H1 (cell line): ENCODE measurements at regions not wholly inside any gene's neighbourhood (a gene's known extent, or its start where the extent isn't known, plus 50 kb on each side); places are given as distances from the start of the nearest gene placed in this dataset.

Experiments used
- CTCF ChIA-PET: fragments of 300-600 bp; sonication (Branson Sonifier 250); formaldehyde crosslinking; loops from one replicate; lab custom pipeline; 2021; ENCODE audit not compliant: partially characterized antibody; lab: Charles Lee
- POLR2A ChIA-PET: fragments of 300-600 bp; sonication (Branson Sonifier 250); formaldehyde crosslinking; loops from one replicate; lab custom pipeline; 2021; ENCODE audit warnings: inconsistent platforms; ENCODE audit not compliant: partially characterized antibody; lab: Charles Lee
- DNase-seq, 2 experiments: peaks; one replicate each; pipeline versions ENCODE4 v3.0.0 to v3.0.0-alpha.2; 2010 to 2022; ENCODE audit warnings: low spot score in 2 of 2, low read depth in 1 of 2, mixed read lengths in 1 of 2
- FAIRE-seq: peaks from 2 replicates; lab custom pipeline; 2011; peaks lifted over from hg19 to GRCh38; lab: Jason Lieb, UNC
- H2AFZ ChIP-seq: 2 replicates; pipeline ENCODE4 v1.8.1; 2012; ENCODE audit warnings: low read length, inconsistent platforms
- H2AK5ac ChIP-seq: 2 replicates; pipeline ENCODE4 v1.6.1; 2013; ENCODE audit warnings: low read depth, low read length
- H2BK120ac ChIP-seq: replicated peaks from 2 replicates; pipeline ENCODE3; 2013; ENCODE audit warnings: low read depth, low read length, inconsistent platforms
- H2BK12ac ChIP-seq: 2 replicates; pipeline ENCODE4 v1.6.1; 2013; ENCODE audit warnings: low read depth, low read length
- H2BK15ac ChIP-seq: 2 replicates; pipeline ENCODE4 v1.6.1; 2013; ENCODE audit warnings: low read length
- H2BK20ac ChIP-seq: 2 replicates; pipeline ENCODE4 v1.6.1; 2013; ENCODE audit warnings: low read length
- H2BK5ac ChIP-seq: 2 replicates; pipeline ENCODE4 v1.6.1; 2013; ENCODE audit warnings: low read depth, low read length
- H3K14ac ChIP-seq: 2 replicates; pipeline ENCODE4 v1.6.1; 2013; ENCODE audit warnings: inconsistent platforms; ENCODE audit not compliant: insufficient read length
- H3K18ac ChIP-seq: 2 replicates; pipeline ENCODE4 v1.6.1; 2013; ENCODE audit warnings: low read length; ENCODE audit errors: extremely low read depth
- H3K23ac ChIP-seq: 2 replicates; pipeline ENCODE4 v1.6.1; 2013; ENCODE audit warnings: inconsistent platforms; ENCODE audit not compliant: insufficient read length
- H3K23me2 ChIP-seq: 2 replicates; pipeline ENCODE4 v1.6.1; 2013; ENCODE audit warnings: low read depth, low read length
- H3K27ac ChIP-seq: 2 replicates; pipeline ENCODE4 v1.6.1; 2011; ENCODE audit warnings: low read depth, low read length, inconsistent platforms
- H3K27me3 ChIP-seq, 4 experiments: replicated peaks in 1 of 4; 1 replicate in 1 of 4; 2 replicates in 3 of 4; pipeline versions ENCODE4 v1.6.1 to v1.8.1; 2011 to 2013; ENCODE audit warnings: low read length in 3 of 4, mild to moderate bottlenecking in 3 of 4, inconsistent platforms in 2 of 4, mixed read lengths in 2 of 4, moderate library complexity in 1 of 4; ENCODE audit not compliant: control insufficient read depth in 3 of 4, insufficient read depth in 3 of 4; ENCODE audit errors: extremely low read depth in 1 of 4
- H3K36me3 ChIP-seq, 4 experiments: 2 replicates each; pipeline versions ENCODE4 v1.6.1 to v1.8.1; 2011 to 2013; ENCODE audit warnings: mild to moderate bottlenecking in 4 of 4, low read length in 3 of 4, moderate library complexity in 2 of 4, control low read depth in 1 of 4, inconsistent platforms in 1 of 4; ENCODE audit not compliant: insufficient read depth in 4 of 4, control insufficient read depth in 2 of 4
- H3K4ac ChIP-seq: replicated peaks from 2 replicates; pipeline ENCODE3; 2013; ENCODE audit warnings: low read length, low read depth, mixed read lengths, inconsistent platforms; ENCODE audit not compliant: insufficient read length
- H3K4me1 ChIP-seq, 4 experiments: replicated peaks in 1 of 4; 1 replicate in 1 of 4; 2 replicates in 3 of 4; pipeline versions ENCODE4 v1.6.1 to v1.8.1; 2011 to 2013; ENCODE audit warnings: low read length in 3 of 4, inconsistent platforms in 2 of 4, mixed read lengths in 1 of 4; ENCODE audit not compliant: insufficient read depth in 4 of 4, control insufficient read depth in 3 of 4
- H3K4me2 ChIP-seq, 2 experiments: 2 replicates each; pipeline versions ENCODE4 v1.6.1 to v1.8.1; 2011 to 2013; ENCODE audit warnings: low read depth in 2 of 2, low read length in 2 of 2, control low read depth in 1 of 2, inconsistent platforms in 1 of 2, mild to moderate bottlenecking in 1 of 2; ENCODE audit not compliant: insufficient read depth in 1 of 2
- H3K4me3 ChIP-seq, 4 experiments: fragments of 200-600, 300-600 bp in 1 of 4; sonication (generic), shearing (Covaris generic), sonication (Bioruptor Twin) in 1 of 4; 2 replicates each; pipeline versions ENCODE4 v1.5.1 to v1.8.1; 2011 to 2016; ENCODE audit warnings: low read length in 4 of 4, low read depth in 3 of 4, control low read depth in 2 of 4, inconsistent platforms in 2 of 4, mild to moderate bottlenecking in 2 of 4, mixed read lengths in 1 of 4, moderate library complexity in 1 of 4; ENCODE audit not compliant: insufficient read depth in 2 of 4; ENCODE audit errors: extremely low read depth in 1 of 4
- H3K56ac ChIP-seq: replicated peaks from 2 replicates; pipeline ENCODE3; 2013; ENCODE audit warnings: low read depth, mild to moderate bottlenecking, mixed read lengths, low read length, inconsistent platforms; ENCODE audit not compliant: insufficient read length
- H3K79me1 ChIP-seq: 2 replicates; pipeline ENCODE4 v1.6.1; 2013; ENCODE audit warnings: low read depth, low read length, control low read depth
- H3K79me2 ChIP-seq, 2 experiments: 2 replicates each; pipeline versions ENCODE4 v1.6.1 to v1.8.1; 2012 to 2013; ENCODE audit warnings: low read length in 2 of 2, mild to moderate bottlenecking in 2 of 2, inconsistent platforms in 1 of 2; ENCODE audit not compliant: insufficient read depth in 2 of 2, control insufficient read depth in 1 of 2
- H3K9ac ChIP-seq, 4 experiments: replicated peaks in 1 of 4; 1 replicate in 1 of 4; 2 replicates in 3 of 4; pipeline versions ENCODE4 v1.6.1 to v1.8.1; 2011 to 2013; ENCODE audit warnings: low read depth in 3 of 4, low read length in 3 of 4, control low read depth in 2 of 4, mild to moderate bottlenecking in 2 of 4, moderate library complexity in 2 of 4, inconsistent platforms in 1 of 4; ENCODE audit errors: extremely low read depth in 1 of 4
- H3K9me3 ChIP-seq, 2 experiments: 2 replicates each; pipeline versions ENCODE4 v1.6.1 to v1.8.1; 2012 to 2013; ENCODE audit warnings: mild to moderate bottlenecking in 2 of 2, moderate library complexity in 2 of 2, control low read depth in 1 of 2, inconsistent platforms in 1 of 2, low read depth in 1 of 2, low read length in 1 of 2, mixed read lengths in 1 of 2; ENCODE audit not compliant: insufficient read depth in 2 of 2
- H4K20me1 ChIP-seq, 2 experiments: replicated peaks in 1 of 2; 2 replicates each; pipeline versions ENCODE3 to v1.8.1; 2011 to 2013; ENCODE audit warnings: inconsistent platforms in 2 of 2, low read length in 2 of 2, mild to moderate bottlenecking in 1 of 2; ENCODE audit not compliant: insufficient read depth in 2 of 2, control insufficient read depth in 1 of 2
- H4K5ac ChIP-seq: 2 replicates; pipeline ENCODE4 v1.6.1; 2013; ENCODE audit warnings: low read length, low read depth, mixed read lengths, inconsistent platforms; ENCODE audit not compliant: insufficient read length
- H4K8ac ChIP-seq: 2 replicates; pipeline ENCODE4 v1.8.0; 2013; ENCODE audit warnings: mild to moderate bottlenecking, moderate library complexity, low read length, inconsistent platforms; ENCODE audit not compliant: insufficient read depth; ENCODE audit errors: extremely low read depth
- H4K91ac ChIP-seq: replicated peaks from 2 replicates; pipeline ENCODE3; 2013; ENCODE audit warnings: low read length, mixed read lengths, inconsistent platforms; ENCODE audit not compliant: insufficient read length
- BCL11A ChIP-seq, 2 experiments: IDR thresholded peaks; one replicate each; pipeline ENCODE4 v1.6.1; 2011; ENCODE audit warnings: low read depth in 2 of 2, low read length in 2 of 2, mild to moderate bottlenecking in 2 of 2
- BRCA1 ChIP-seq: IDR thresholded peaks from 2 replicates; pipeline ENCODE4 v1.6.1; 2012; ENCODE audit warnings: low read depth, low read length, improper control_type of control experiment
- CBX8 ChIP-seq: fragments of 300-800, 300-1000 bp; sonication (generic); IDR thresholded peaks from 2 replicates; pipeline ENCODE4 v1.7.1; 2016; ENCODE audit warnings: low read depth, low read length, borderline replicate concordance
- CEBPB ChIP-seq: IDR thresholded peaks from 2 replicates; pipeline ENCODE4 v1.6.1; 2012; ENCODE audit warnings: low read depth, low read length
- EP300 ChIP-seq, 2 experiments: IDR thresholded peaks; 1 replicate in 1 of 2; 2 replicates in 1 of 2; pipeline ENCODE4 v1.6.1; 2011 to 2012; ENCODE audit warnings: low read depth in 2 of 2, low read length in 2 of 2, mild to moderate bottlenecking in 2 of 2, borderline replicate concordance in 1 of 2, inconsistent platforms in 1 of 2, moderate library complexity in 1 of 2
- KDM1A ChIP-seq: fragments of 200-600, 300-600 bp; sonication (generic); IDR thresholded peaks from 2 replicates; pipeline ENCODE4 v1.7.1; 2016; ENCODE audit warnings: mild to moderate bottlenecking, low read length, borderline replicate concordance
- MAFK ChIP-seq: IDR thresholded peaks from 2 replicates; pipeline ENCODE4 v1.6.1; 2012; ENCODE audit warnings: low read depth, mild to moderate bottlenecking, improper control_type of control experiment, low read length
- POLR2A ChIP-seq, 2 experiments: IDR thresholded peaks; 1 replicate in 1 of 2; 2 replicates in 1 of 2; pipeline ENCODE4 v1.6.1; 2011; ENCODE audit warnings: low read depth in 2 of 2, low read length in 2 of 2, mild to moderate bottlenecking in 2 of 2; ENCODE audit errors: control extremely low read depth in 1 of 2
- RAD21 ChIP-seq, 2 experiments: IDR thresholded peaks in 1 of 2; conservative IDR thresholded peaks in 1 of 2; 2 replicates each; pipeline ENCODE4 v1.6.1; 2011; ENCODE audit warnings: low read depth in 2 of 2, low read length in 2 of 2, improper control_type of control experiment in 1 of 2, inconsistent platforms in 1 of 2, mild to moderate bottlenecking in 1 of 2, moderate library complexity in 1 of 2
- SAP30 ChIP-seq: fragments of 300-600 bp; sonication (generic); IDR thresholded peaks from 2 replicates; pipeline ENCODE4 v1.7.1; 2012; ENCODE audit warnings: low read length, moderate library complexity, mild to moderate bottlenecking, inconsistent platforms; ENCODE audit not compliant: insufficient read depth, insufficient replicate concordance
- SIX5 ChIP-seq: IDR thresholded peaks from 2 replicates; pipeline ENCODE4 v1.6.1; 2011; ENCODE audit warnings: mild to moderate bottlenecking, low read depth, low read length
- TBP ChIP-seq: IDR thresholded peaks from 2 replicates; pipeline ENCODE4 v1.6.1; 2011; ENCODE audit warnings: low read depth, low read length, improper control_type of control experiment
- YY1 ChIP-seq: IDR thresholded peaks from 2 replicates; pipeline ENCODE4 v1.6.1; 2011; ENCODE audit warnings: low read depth, mild to moderate bottlenecking, low read length
- WGBS, 2 experiments: shearing (Covaris generic) in 1 of 2; methylation state at CpG; one replicate each; pipeline versions ENCODE4 v1.1.6 to v1.1.7; 2013 to 2015; ENCODE audit warnings: low lambda C conversion rate in 2 of 2, mixed read lengths in 2 of 2, inconsistent platforms in 1 of 2, low coverage in 1 of 2, missing lambda C conversion rate in 1 of 2; ENCODE audit not compliant: insufficient replicate concordance in 2 of 2, insufficient coverage in 1 of 2, insufficient read length in 1 of 2; ENCODE audit errors: extremely low coverage in 1 of 2, missing lambda C conversion rate in 1 of 2; 5-methylcytosine and 5-hydroxymethylcytosine counted together
- TF ChIP-seq, protein P1 (sequence below): IDR thresholded peaks from 2 replicates; pipeline ENCODE4 v1.6.1; 2012; ENCODE audit warnings: inconsistent platforms

- WGBS, 2 experiments = 66% methylated on average over 3 of the region's 3 CpGs; no CpG with 5 or more reads in 1 of the 2 experiments
- H2AFZ ChIP-seq = no peak overlapping the region
- no peak for TF ChIP-seq TBP
- no peak for TF ChIP-seq POLR2A (IDR thresholded peaks at IDR 0.05; ENCODE audit: control extremely low read depth in 1 of 2, low read depth in 2 of 2, low read length in 2 of 2)
- peak; percentile 63 to 70 for TF ChIP-seq RAD21 (IDR thresholded peaks at IDR 0.05 in 1 of 2, conservative IDR thresholded peaks at IDR 0.05 in 1 of 2; ENCODE audit: low read depth in 2 of 2, low read length in 2 of 2)
- TF ChIP-seq KDM1A = no peak
- no peak for TF ChIP-seq SAP30
- no peak for TF ChIP-seq BCL11A (IDR thresholded peaks at IDR 0.05; ENCODE audit: low read depth in 2 of 2, low read length in 2 of 2)
- TF ChIP-seq MAFK = no peak
- TF ChIP-seq YY1 = no peak
- TF ChIP-seq, protein P1, sequence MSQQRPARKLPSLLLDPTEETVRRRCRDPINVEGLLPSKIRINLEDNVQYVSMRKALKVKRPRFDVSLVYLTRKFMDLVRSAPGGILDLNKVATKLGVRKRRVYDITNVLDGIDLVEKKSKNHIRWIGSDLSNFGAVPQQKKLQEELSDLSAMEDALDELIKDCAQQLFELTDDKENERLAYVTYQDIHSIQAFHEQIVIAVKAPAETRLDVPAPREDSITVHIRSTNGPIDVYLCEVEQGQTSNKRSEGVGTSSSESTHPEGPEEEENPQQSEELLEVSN = no peak
- TF ChIP-seq BRCA1 = no peak
- TF ChIP-seq SIX5 = no peak
- no peak for TF ChIP-seq CBX8
- peak; percentile 99 for TF ChIP-seq CEBPB
- TF ChIP-seq EP300 (IDR thresholded peaks at IDR 0.05; ENCODE audit: borderline replicate concordance in 1 of 2, low read depth in 2 of 2, low read length in 2 of 2) = no peak
These were observed 247.4 kb downstream of the GALC start for GRCh38 chr14:87745507-87746118.

More at GRCh38 chr14:87745507-87746118, 247.4 kb downstream of the GALC start:
- Histone ChIP-seq H3K79me1 (no peaks in the 10 kb centered on the region), H4K5ac (no peak overlapping the region), H4K8ac (no peak overlapping the region), H3K14ac (no peak overlapping the region), H3K27ac (no peak overlapping the region), H3K4me2 (no peak overlapping the region), H3K79me2 (no peaks in the 10 kb centered on the region), H3K9me3 (no peaks in the 10 kb centered on the region), H4K91ac (no peak overlapping the region), H3K18ac (no peak overlapping the region), H2BK5ac (no peak overlapping the region), H2AK5ac (no peak overlapping the region), H3K36me3 (no peaks in the 10 kb centered on the region), H4K20me1 (no peaks in the 10 kb centered on the region), H2BK120ac (no peak overlapping the region), H2BK12ac (no peak overlapping the region), H3K56ac (no peak overlapping the region), H3K23ac (no peak overlapping the region), H3K4ac (no peak overlapping the region), H3K27me3 (no peaks in the 10 kb centered on the region), H3K9ac (no peak overlapping the region), H3K4me3 (no peak overlapping the region), H3K23me2 (no peaks in the 10 kb centered on the region), H2BK20ac (no peak overlapping the region), H2BK15ac (no peak overlapping the region), H3K4me1 (no peaks in the 10 kb centered on the region)
- DNase-seq = peak; percentile 17 to 63
- peak; percentile 80 for FAIRE-seq
- ChIA-PET CTCF (interaction anchor here (0.6 to 6.7 kb wide), 38 partner anchors 9 to 1799 kb away, joined by 3 to 69 read pairs (median 4); no protein-coding TSS in a partner anchor), POLR2A (no interaction called here)
